Endodermal cell (in vitro differentiated cells): ENCODE measurements at regions not wholly inside any gene's neighbourhood (a gene's known extent, or its start where the extent isn't known, plus 50 kb on each side); places are given as distances from the start of the nearest gene placed in this dataset.

Experiments used
- DNase-seq: peaks from one replicate; pipeline ENCODE4 v3.0.0-alpha.2; 2017
- H3K27ac ChIP-seq: 2 replicates; pipeline ENCODE4 v1.5.1; 2013; ENCODE audit warnings: mild to moderate bottlenecking, low read depth, low read length, moderate library complexity
- H3K27me3 ChIP-seq: 2 replicates; pipeline ENCODE4 v1.6.1; 2013; ENCODE audit warnings: mild to moderate bottlenecking, low read length, moderate library complexity; ENCODE audit not compliant: insufficient read depth, control insufficient read depth, poor library complexity, severe bottlenecking
- H3K36me3 ChIP-seq: 2 replicates; pipeline ENCODE4 v1.7.0; 2013; ENCODE audit warnings: mild to moderate bottlenecking, low read length, moderate library complexity; ENCODE audit not compliant: control insufficient read depth, insufficient read depth
- H3K4me1 ChIP-seq: one replicate; pipeline ENCODE4 v1.7.0; 2013; ENCODE audit warnings: low read length; ENCODE audit not compliant: control insufficient read depth, insufficient read depth
- H3K4me3 ChIP-seq: 2 replicates; pipeline ENCODE4 v1.5.1; 2013; ENCODE audit warnings: mild to moderate bottlenecking, low read length, moderate library complexity
- H3K9ac ChIP-seq: 2 replicates; pipeline ENCODE4 v1.6.1; 2013; ENCODE audit warnings: mild to moderate bottlenecking, low read length, moderate library complexity; ENCODE audit not compliant: poor library complexity, severe bottlenecking; ENCODE audit errors: extremely low read depth
- H3K9me3 ChIP-seq: 2 replicates; pipeline ENCODE4 v1.6.1; 2013; ENCODE audit warnings: mild to moderate bottlenecking, low read length, moderate library complexity; ENCODE audit not compliant: control insufficient read depth
- H3K27ac Mint-ChIP-seq: 2 replicates; pipeline ENCODE4 v1.8.0; 2020; ENCODE audit warnings: mixed read lengths
- H3K27me3 Mint-ChIP-seq: 2 replicates; pipeline ENCODE4 v1.8.0; 2021; ENCODE audit warnings: mild to moderate bottlenecking, mixed read lengths; ENCODE audit not compliant: insufficient read depth
- H3K36me3 Mint-ChIP-seq: 2 replicates; pipeline ENCODE4 v1.8.0; 2020; ENCODE audit warnings: low read depth, mixed read lengths
- H3K4me1 Mint-ChIP-seq: 2 replicates; pipeline ENCODE4 v1.8.0; 2020; ENCODE audit warnings: mixed read lengths
- H3K4me3 Mint-ChIP-seq: 2 replicates; pipeline ENCODE4 v1.8.0; 2020; ENCODE audit warnings: mild to moderate bottlenecking, moderate library complexity, mixed read lengths
- H3K9me3 Mint-ChIP-seq: 2 replicates; pipeline ENCODE4 v1.8.0; 2020; ENCODE audit warnings: mild to moderate bottlenecking, mixed read lengths
- CTCF ChIP-seq: fragments of 200-600 bp; sonication (generic); conservative IDR thresholded peaks from 2 replicates; pipeline ENCODE4 v1.5.0; 2021; ENCODE audit warnings: antibody characterized with exemption, mild to moderate bottlenecking
- WGBS, 2 experiments: methylation state at CpG; one replicate each; pipeline versions ENCODE4 v1.1.5 to v1.1.7; 2013; ENCODE audit warnings: missing lambda C conversion rate in 2 of 2, mixed read lengths in 1 of 2; ENCODE audit not compliant: insufficient coverage in 1 of 2, insufficient read length in 1 of 2; 5-methylcytosine and 5-hydroxymethylcytosine counted together

GRCh38 chr10:107715565-107715964 lies 551.1 kb upstream of the SORCS1 start:
- no peak for TF ChIP-seq CTCF
- Mint-ChIP-seq H3K36me3 (no peaks in the 10 kb centered on the region), H3K27ac (no peak overlapping the region), H3K27me3 (no peaks in the 10 kb centered on the region), H3K9me3 (no peaks in the 10 kb centered on the region), H3K4me3 (no peak overlapping the region), H3K4me1 (peaks cover 5% of the 10 kb centered on the region)
- Histone ChIP-seq H3K4me3 (no peak overlapping the region), H3K27ac (no peak overlapping the region), H3K36me3 (no peaks in the 10 kb centered on the region), H3K27me3 (no peaks in the 10 kb centered on the region), H3K4me1 (no peaks in the 10 kb centered on the region), H3K9me3 (no peaks in the 10 kb centered on the region), H3K9ac (no peak overlapping the region)
- WGBS, 2 experiments, result 76% methylated on average over 3 of the region's 3 CpGs; no CpG with 5 or more reads in 1 of the 2 experiments
- DNase-seq, result no peak

- H3K27ac Mint-ChIP-seq, result no peak overlapping the region
- H3K4me1 ChIP-seq, result no peaks in the 10 kb centered on the region
- no peak for DNase-seq
- H3K27me3 Mint-ChIP-seq, result no peaks in the 10 kb centered on the region
- WGBS, 2 experiments, result 100% methylated on average over 1 of the region's 1 CpG
- H3K36me3 ChIP-seq, result no peaks in the 10 kb centered on the region
- no peaks in the 10 kb centered on the region for H3K27me3 ChIP-seq
- no peak for TF ChIP-seq CTCF
- no peak overlapping the region for H3K4me3 ChIP-seq
- H3K36me3 Mint-ChIP-seq, result no peaks in the 10 kb centered on the region
- H3K27ac ChIP-seq, result no peak overlapping the region
- no peak overlapping the region for H3K9ac ChIP-seq
- H3K9me3 ChIP-seq, result no peaks in the 10 kb centered on the region
- H3K9me3 Mint-ChIP-seq, result no peaks in the 10 kb centered on the region
- H3K4me1 Mint-ChIP-seq, result peaks cover 5% of the 10 kb centered on the region
- no peak overlapping the region for H3K4me3 Mint-ChIP-seq
These were observed 544.5 kb upstream of the SORCS1 start for GRCh38 chr10:107708981-107709380.

GRCh38 chr10:107706096-107706725 lies 541.7 kb upstream of the SORCS1 start:
- no peak for DNase-seq
- Mint-ChIP-seq H3K27ac (no peak overlapping the region), H3K4me3 (no peak overlapping the region), H3K9me3 (no peaks in the 10 kb centered on the region), H3K36me3 (no peaks in the 10 kb centered on the region), H3K27me3 (no peaks in the 10 kb centered on the region), H3K4me1 (peaks cover 5% of the 10 kb centered on the region)
- WGBS, 2 experiments, result 91% methylated on average over 1 of the region's 1 CpG; no CpG with 5 or more reads in 1 of the 2 experiments
- no peak overlapping the region for H3K9ac ChIP-seq
- H3K9me3 ChIP-seq, result no peaks in the 10 kb centered on the region
- no peaks in the 10 kb centered on the region for H3K4me1 ChIP-seq
- no peak overlapping the region for H3K27ac ChIP-seq
- no peak overlapping the region for H3K4me3 ChIP-seq
- TF ChIP-seq CTCF, result no peak
- H3K36me3 ChIP-seq, result no peaks in the 10 kb centered on the region
- H3K27me3 ChIP-seq, result no peaks in the 10 kb centered on the region
